ENCODE measurements at regions not wholly inside any gene's neighbourhood (a gene's known extent, or its start where the extent isn't known, plus 50 kb on each side); places are given as distances from the start of the nearest gene placed in this dataset.
"Not testable (repeated sequence)": the region's sequence is repeated elsewhere in the genome, so short reads cannot be mapped to it uniquely, and the experiment has no call there.

DNA sequence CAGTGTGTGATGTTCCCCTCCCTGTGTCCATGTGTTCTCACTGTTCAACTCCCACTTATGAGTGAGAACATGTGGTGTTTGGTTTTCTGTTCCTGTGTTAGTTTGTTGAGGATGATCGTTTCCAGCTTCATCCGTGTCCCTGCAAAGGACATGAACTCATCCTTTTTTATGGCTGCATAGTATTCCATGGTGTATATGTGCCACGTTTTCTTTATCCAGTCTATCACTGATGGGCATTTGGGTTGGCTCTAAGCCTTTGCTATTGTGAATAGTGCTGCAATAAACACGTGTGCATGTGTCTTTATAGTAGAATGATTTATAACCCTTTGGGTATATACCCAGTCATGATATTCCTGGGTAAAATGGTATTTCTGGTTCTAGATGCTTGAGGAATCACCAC, 316.6 kb upstream of the KCNMB2 start:
- H3K4me3 Mint-ChIP-seq (ENCODE audit: low read depth); H3K27ac Mint-ChIP-seq; H3K36me3 Mint-ChIP-seq (ENCODE audit: low read depth); H3K4me1 Mint-ChIP-seq (ENCODE audit: low read depth); DNase-seq (ENCODE audit: low spot score); intact Hi-C loops (cut with micrococcal nuclease); H3K9me3 Mint-ChIP-seq; H3K27me3 Mint-ChIP-seq (ENCODE audit: low read depth): not testable (repeated sequence)

GRCh38 chr3:178223876-178224275, 312.4 kb upstream of the KCNMB2 start:
- Mint-ChIP-seq H3K36me3 (ENCODE audit: low read depth) (no peaks in the 10 kb centered on the region), H3K27ac (no peak overlapping the region), H3K4me3 (ENCODE audit: low read depth) (no peak overlapping the region), H3K9me3 (no peaks in the 10 kb centered on the region), H3K27me3 (ENCODE audit: low read depth) (no peaks in the 10 kb centered on the region), H3K4me1 (ENCODE audit: low read depth) (no peaks in the 10 kb centered on the region)
- DNase-seq (ENCODE audit: low spot score) = no peak
- intact Hi-C loops (cut with micrococcal nuclease) = no loop called here

DNA sequence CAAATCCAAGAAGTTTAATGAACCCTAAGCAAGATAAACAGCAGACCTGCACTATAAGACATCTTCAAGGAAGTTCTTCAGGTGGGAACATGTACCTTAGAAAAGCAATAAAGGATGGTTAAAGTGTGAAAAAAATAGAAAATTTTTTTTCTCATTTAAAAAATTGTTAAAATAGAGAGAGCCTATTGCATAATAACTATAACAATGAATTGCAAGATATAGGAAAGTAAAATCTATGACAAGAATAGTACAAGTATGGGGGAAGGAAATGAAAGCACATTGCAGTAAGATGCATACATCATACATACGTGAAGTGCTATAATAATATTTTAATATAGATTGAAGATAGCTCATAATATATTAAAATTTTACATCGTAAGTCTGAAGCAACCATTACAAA, 310.1 kb upstream of the KCNMB2 start:
- intact Hi-C loops (cut with micrococcal nuclease) = no loop called here
- H3K27me3 Mint-ChIP-seq (ENCODE audit: low read depth) = no peaks in the 10 kb centered on the region
- H3K4me3 Mint-ChIP-seq (ENCODE audit: low read depth) = no peak overlapping the region
- H3K9me3 Mint-ChIP-seq = no peaks in the 10 kb centered on the region
- no peaks in the 10 kb centered on the region for H3K4me1 Mint-ChIP-seq (ENCODE audit: low read depth)
- no peaks in the 10 kb centered on the region for H3K36me3 Mint-ChIP-seq (ENCODE audit: low read depth)
- no peak for DNase-seq (ENCODE audit: low spot score)
- no peak overlapping the region for H3K27ac Mint-ChIP-seq

DNA sequence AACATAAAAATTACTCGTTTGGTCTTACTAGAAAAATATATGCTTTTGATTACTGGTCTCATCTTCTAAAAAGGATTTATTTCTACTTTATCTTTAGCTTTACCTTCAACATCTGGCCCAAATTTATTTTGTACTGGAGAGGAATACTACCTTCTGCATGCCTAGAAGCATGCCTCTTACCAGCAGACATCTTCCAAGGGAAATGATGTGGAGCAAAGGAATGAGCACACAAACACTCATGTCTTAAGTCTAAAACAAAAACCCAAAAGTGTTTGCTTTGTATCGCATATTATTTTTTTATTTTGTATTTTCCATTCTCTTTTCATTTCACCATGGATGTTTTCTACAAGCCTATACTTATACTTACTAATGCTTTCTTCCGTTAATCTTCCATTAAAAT, 304.6 kb upstream of the KCNMB2 start:
- no peak for DNase-seq (ENCODE audit: low spot score)
- H3K4me1 Mint-ChIP-seq (ENCODE audit: low read depth) = no peaks in the 10 kb centered on the region
- no peaks in the 10 kb centered on the region for H3K36me3 Mint-ChIP-seq (ENCODE audit: low read depth)
- no peak overlapping the region for H3K4me3 Mint-ChIP-seq (ENCODE audit: low read depth)
- no peaks in the 10 kb centered on the region for H3K27me3 Mint-ChIP-seq (ENCODE audit: low read depth)
- H3K27ac Mint-ChIP-seq = no peak overlapping the region
- intact Hi-C loops (cut with micrococcal nuclease) = no loop called here
- H3K9me3 Mint-ChIP-seq = no peaks in the 10 kb centered on the region

DNA sequence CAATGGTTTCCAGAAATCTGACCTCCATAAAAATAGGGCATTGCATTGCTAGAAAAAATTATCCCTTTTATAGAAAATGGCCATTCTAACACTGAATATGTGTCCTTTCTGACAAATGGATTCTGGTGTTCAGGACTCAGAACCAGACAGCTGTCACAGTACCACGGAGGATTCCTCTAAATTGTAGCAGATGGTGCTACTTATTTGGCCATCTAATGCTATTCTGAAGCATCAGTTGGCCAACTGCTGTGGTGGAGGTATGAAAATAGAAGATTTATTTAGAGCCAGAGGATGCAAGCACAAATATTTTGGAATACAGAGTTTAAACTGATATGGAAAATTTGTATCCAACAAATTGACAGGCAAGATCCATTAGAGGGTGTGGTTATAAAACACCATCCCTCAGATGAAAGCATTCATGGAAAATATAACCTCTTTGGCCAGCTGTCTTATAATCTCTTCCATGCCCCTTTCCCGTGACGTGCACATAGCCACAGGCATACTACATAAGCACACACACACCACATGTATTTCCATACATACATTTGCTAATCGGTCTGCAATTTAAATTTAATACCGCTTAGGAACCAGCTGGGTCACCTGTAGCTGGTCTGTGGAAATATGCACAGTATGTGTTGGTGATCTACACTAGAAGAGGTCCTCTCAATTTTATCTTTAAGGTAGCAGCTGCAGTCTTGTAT, 302.7 kb upstream of the KCNMB2 start:
- DNase-seq (ENCODE audit: low spot score) = no peak
- Mint-ChIP-seq H3K4me1 (ENCODE audit: low read depth) (no peaks in the 10 kb centered on the region), H3K36me3 (ENCODE audit: low read depth) (no peaks in the 10 kb centered on the region), H3K4me3 (ENCODE audit: low read depth) (no peak overlapping the region), H3K27ac (no peak overlapping the region), H3K9me3 (no peaks in the 10 kb centered on the region), H3K27me3 (ENCODE audit: low read depth) (no peaks in the 10 kb centered on the region)
- intact Hi-C loops (cut with micrococcal nuclease) = no loop called here

- no peak overlapping the region for H3K27ac Mint-ChIP-seq
- intact Hi-C loops (cut with micrococcal nuclease) = no loop called here
- no peaks in the 10 kb centered on the region for H3K36me3 Mint-ChIP-seq (ENCODE audit: low read depth)
- no peak overlapping the region for H3K4me3 Mint-ChIP-seq (ENCODE audit: low read depth)
- H3K4me1 Mint-ChIP-seq (ENCODE audit: low read depth) = no peaks in the 10 kb centered on the region
- peaks cover 4% of the 10 kb centered on the region for H3K9me3 Mint-ChIP-seq
- no peaks in the 10 kb centered on the region for H3K27me3 Mint-ChIP-seq (ENCODE audit: low read depth)
- DNase-seq (ENCODE audit: low spot score) = no peak
Measured at GRCh38 chr3:178236555-178237277, 299.5 kb upstream of the KCNMB2 start.

DNA sequence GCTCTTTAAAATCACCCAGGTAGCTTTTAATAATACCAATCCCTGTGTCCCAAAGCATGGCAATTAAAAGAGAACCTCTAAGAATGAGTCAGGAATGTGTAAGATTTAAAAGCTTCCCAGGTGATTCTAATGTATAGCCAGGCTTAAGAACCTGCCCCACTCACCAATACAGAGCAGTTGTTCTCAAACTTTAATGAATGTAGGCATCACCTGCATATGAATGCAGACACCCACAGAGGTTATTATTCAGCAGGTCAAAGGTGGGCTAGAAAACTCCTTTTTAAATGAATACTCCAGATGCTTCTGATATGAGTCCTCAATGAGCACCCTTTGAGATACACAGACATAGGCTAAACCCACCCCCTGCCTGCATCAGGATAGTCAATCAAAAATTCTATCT, 298.1 kb upstream of the KCNMB2 start:
- intact Hi-C loops (cut with micrococcal nuclease) = no loop called here

DNA sequence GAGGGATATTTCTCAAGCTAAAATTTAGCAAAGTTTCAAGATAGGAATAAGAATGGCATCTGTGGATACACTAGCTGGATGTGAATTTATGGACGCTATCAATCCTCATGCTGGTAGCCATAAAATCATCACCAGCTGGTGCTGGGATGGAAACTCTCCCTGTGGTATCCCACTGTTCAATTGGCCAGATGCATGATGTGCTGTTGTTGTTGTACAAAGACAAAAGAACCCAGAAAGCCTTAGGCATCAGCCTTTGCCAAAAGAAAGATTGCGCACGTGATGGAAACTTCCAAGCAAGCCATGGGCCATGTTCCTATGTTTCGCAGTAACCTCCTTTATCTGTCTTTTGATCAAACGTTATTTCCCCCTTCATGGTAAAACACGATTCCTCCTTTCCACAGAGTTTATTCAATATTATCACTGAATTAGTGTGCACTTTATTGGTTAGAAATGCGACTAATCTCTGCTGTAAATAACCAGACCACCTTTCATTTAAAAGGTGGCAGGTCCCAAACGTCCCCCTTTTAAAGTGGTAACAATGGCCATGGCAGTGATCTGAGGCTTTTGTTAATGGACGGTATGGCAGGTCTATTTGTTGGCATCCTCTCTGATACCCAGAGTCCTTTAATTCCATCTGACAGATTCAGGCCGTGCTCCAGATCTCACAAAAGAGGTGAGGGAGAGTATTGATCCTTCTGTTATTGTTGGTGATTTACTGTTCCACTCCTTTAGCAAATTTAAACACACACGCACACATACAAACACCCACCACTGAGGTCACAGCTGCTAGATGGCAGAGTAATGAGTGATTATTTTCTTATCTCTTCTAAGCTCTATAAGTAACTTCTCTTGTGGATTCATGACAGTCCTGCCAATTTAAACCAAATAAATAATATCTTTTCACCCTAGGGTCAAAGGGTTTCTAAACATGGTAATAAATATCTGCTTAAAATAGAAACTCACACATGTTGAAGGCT, 291.2 kb upstream of the KCNMB2 start:
- intact Hi-C loops (cut with micrococcal nuclease) = no loop called here
- peaks cover 4% of the 10 kb centered on the region for H3K9me3 Mint-ChIP-seq
- H3K36me3 Mint-ChIP-seq (ENCODE audit: low read depth) = no peaks in the 10 kb centered on the region
- H3K27ac Mint-ChIP-seq = no peak overlapping the region
- H3K4me3 Mint-ChIP-seq (ENCODE audit: low read depth) = no peak overlapping the region
- DNase-seq (ENCODE audit: low spot score) = no peak
- H3K4me1 Mint-ChIP-seq (ENCODE audit: low read depth) = no peaks in the 10 kb centered on the region
- no peaks in the 10 kb centered on the region for H3K27me3 Mint-ChIP-seq (ENCODE audit: low read depth)

More for the DNA sequence above, 298.1 kb upstream of the KCNMB2 start:
- Mint-ChIP-seq H3K36me3 (ENCODE audit: low read depth) (no peaks in the 10 kb centered on the region), H3K4me3 (ENCODE audit: low read depth) (no peak overlapping the region), H3K4me1 (ENCODE audit: low read depth) (no peaks in the 10 kb centered on the region), H3K27me3 (ENCODE audit: low read depth) (no peaks in the 10 kb centered on the region), H3K9me3 (peaks cover 4% of the 10 kb centered on the region), H3K27ac (no peak overlapping the region)
- DNase-seq (ENCODE audit: low spot score) = no peak

DNA sequence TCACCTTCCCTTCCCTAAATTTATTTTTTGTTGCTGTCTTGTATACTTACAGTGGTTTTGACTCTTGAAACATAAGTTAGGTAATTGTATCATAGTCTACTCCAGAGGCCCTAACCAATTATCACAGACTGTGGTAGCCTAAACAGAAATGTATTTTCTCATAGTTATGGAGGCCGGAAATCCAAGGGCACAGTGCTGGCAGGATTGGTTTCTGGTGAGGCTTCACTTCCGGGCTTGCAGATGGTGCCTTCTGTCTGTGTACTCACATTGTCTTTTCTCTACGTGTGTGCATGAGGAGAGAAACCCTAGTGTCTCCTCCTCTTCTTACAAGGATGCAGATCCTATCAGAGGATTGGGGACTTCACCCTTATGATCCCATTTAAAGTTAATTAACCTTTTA, 290.2 kb upstream of the KCNMB2 start:
- H3K9me3 Mint-ChIP-seq = no peaks in the 10 kb centered on the region
- H3K4me3 Mint-ChIP-seq (ENCODE audit: low read depth) = no peak overlapping the region
- no peak for DNase-seq (ENCODE audit: low spot score)
- H3K4me1 Mint-ChIP-seq (ENCODE audit: low read depth) = no peaks in the 10 kb centered on the region
- H3K27me3 Mint-ChIP-seq (ENCODE audit: low read depth) = no peaks in the 10 kb centered on the region
- no peaks in the 10 kb centered on the region for H3K36me3 Mint-ChIP-seq (ENCODE audit: low read depth)
- intact Hi-C loops (cut with micrococcal nuclease) = no loop called here
- H3K27ac Mint-ChIP-seq = no peak overlapping the region

DNA sequence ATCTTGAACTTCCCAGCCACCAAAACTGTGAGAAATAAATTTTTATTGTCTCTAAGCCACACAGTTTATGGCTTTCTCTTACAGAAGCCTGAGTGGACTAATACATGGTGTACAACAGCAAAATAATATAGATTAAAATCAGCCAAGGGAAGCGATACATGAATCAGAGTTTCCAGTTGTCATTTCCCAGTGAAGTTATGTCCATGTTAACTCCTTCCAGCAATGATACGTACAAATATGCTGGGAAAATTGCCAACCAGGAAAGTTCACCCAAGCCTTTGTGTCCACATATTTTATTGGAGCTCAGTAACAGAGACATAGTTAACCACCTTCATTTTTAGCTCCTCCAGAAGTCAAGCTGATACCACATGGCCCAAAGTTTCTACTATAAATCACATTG, 280.9 kb upstream of the KCNMB2 start:
- no peaks in the 10 kb centered on the region for H3K36me3 Mint-ChIP-seq (ENCODE audit: low read depth)
- no peak overlapping the region for H3K4me3 Mint-ChIP-seq (ENCODE audit: low read depth)
- no peaks in the 10 kb centered on the region for H3K4me1 Mint-ChIP-seq (ENCODE audit: low read depth)
- intact Hi-C loops (cut with micrococcal nuclease) = no loop called here
- H3K9me3 Mint-ChIP-seq = no peaks in the 10 kb centered on the region
- H3K27ac Mint-ChIP-seq = no peak overlapping the region
- DNase-seq (ENCODE audit: low spot score) = no peak
- no peaks in the 10 kb centered on the region for H3K27me3 Mint-ChIP-seq (ENCODE audit: low read depth)

GRCh38 chr3:178257491-178257890, 278.7 kb upstream of the KCNMB2 start:
- intact Hi-C loops (cut with micrococcal nuclease) = no loop called here
- no peak for DNase-seq (ENCODE audit: low spot score)
- Mint-ChIP-seq H3K27ac (no peak overlapping the region), H3K27me3 (ENCODE audit: low read depth) (no peaks in the 10 kb centered on the region), H3K9me3 (no peaks in the 10 kb centered on the region), H3K4me3 (ENCODE audit: low read depth) (no peak overlapping the region), H3K4me1 (ENCODE audit: low read depth) (no peaks in the 10 kb centered on the region), H3K36me3 (ENCODE audit: low read depth) (no peaks in the 10 kb centered on the region)

DNA sequence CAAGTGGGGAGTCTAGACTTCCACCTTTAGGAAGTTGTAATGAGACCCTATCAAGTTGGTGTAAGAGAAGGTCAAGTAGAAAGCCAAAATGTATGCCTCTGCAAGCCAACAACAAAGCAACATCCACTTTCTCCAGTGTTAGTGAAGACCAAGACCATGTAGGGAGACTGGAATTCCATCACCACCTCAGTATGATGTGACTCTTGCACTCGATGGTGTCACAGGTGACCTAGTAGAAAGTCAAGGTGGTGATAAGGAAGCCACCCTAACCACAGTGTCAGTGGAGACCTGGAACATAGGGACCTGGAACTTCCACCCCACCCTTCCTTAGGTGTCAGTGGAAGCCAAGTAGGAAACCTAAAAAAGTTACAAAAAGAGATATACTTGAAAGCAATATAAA, 278.1 kb upstream of the KCNMB2 start:
- Mint-ChIP-seq H3K9me3 (no peaks in the 10 kb centered on the region), H3K4me3 (ENCODE audit: low read depth) (no peak overlapping the region), H3K27me3 (ENCODE audit: low read depth) (no peaks in the 10 kb centered on the region), H3K4me1 (ENCODE audit: low read depth) (no peaks in the 10 kb centered on the region), H3K27ac (no peak overlapping the region), H3K36me3 (ENCODE audit: low read depth) (no peaks in the 10 kb centered on the region)
- no peak for DNase-seq (ENCODE audit: low spot score)
- intact Hi-C loops (cut with micrococcal nuclease) = no loop called here

DNA sequence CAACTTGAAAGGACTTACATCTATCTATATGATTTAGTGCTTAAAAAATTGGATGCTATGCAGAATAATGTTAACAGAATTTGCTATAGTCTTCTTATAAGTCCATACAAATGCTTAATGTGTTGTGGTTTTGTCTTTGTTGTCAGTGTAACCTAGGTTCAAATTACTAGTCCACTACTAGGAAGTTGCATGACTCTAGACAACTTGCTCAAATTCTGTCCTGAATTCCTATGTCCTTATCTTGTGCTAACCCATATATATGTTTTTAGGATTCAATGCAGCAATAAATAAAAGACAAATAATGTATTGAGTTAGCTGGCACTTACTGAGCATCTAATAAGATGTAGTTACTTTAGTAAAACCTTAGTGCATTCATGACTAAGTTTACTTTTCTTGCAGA, 276.5 kb upstream of the KCNMB2 start:
- Mint-ChIP-seq H3K4me3 (ENCODE audit: low read depth) (no peak overlapping the region), H3K9me3 (no peaks in the 10 kb centered on the region)
- intact Hi-C loops (cut with micrococcal nuclease) = no loop called here

More for the DNA sequence above, 276.5 kb upstream of the KCNMB2 start:
- DNase-seq (ENCODE audit: low spot score) = no peak
- Mint-ChIP-seq H3K27me3 (ENCODE audit: low read depth) (no peaks in the 10 kb centered on the region), H3K36me3 (ENCODE audit: low read depth) (no peaks in the 10 kb centered on the region), H3K4me1 (ENCODE audit: low read depth) (no peaks in the 10 kb centered on the region), H3K27ac (no peak overlapping the region)
